Tibial nerve (tissue), 3 donors: ENCODE measurements at regions not wholly inside any gene's neighbourhood (a gene's known extent, or its start where the extent isn't known, plus 50 kb on each side); places are given as distances from the start of the nearest gene placed in this dataset.

ENCODE experiments used
- POLR2A ChIP-seq, 2 donors: fragments of 450-650 bp; IDR thresholded peaks; one replicate each; pipeline ENCODE4 v1.6.1; 2017; ENCODE audit warnings: antibody characterized with exemption in 2 of 2, mild to moderate bottlenecking in 2 of 2, moderate library complexity in 2 of 2
- TF ChIP-seq, protein P1 (sequence below), 5 experiments: fragments of 200-600 bp in 3 of 5; fragments of 450-650 bp in 2 of 5; sonication (generic) in 3 of 5; IDR thresholded peaks; one replicate each; pipeline ENCODE4 v1.5.1; 2016 to 2019; ENCODE audit warnings: antibody characterized with exemption in 5 of 5, mild to moderate bottlenecking in 3 of 5, moderate library complexity in 2 of 5

DNA sequence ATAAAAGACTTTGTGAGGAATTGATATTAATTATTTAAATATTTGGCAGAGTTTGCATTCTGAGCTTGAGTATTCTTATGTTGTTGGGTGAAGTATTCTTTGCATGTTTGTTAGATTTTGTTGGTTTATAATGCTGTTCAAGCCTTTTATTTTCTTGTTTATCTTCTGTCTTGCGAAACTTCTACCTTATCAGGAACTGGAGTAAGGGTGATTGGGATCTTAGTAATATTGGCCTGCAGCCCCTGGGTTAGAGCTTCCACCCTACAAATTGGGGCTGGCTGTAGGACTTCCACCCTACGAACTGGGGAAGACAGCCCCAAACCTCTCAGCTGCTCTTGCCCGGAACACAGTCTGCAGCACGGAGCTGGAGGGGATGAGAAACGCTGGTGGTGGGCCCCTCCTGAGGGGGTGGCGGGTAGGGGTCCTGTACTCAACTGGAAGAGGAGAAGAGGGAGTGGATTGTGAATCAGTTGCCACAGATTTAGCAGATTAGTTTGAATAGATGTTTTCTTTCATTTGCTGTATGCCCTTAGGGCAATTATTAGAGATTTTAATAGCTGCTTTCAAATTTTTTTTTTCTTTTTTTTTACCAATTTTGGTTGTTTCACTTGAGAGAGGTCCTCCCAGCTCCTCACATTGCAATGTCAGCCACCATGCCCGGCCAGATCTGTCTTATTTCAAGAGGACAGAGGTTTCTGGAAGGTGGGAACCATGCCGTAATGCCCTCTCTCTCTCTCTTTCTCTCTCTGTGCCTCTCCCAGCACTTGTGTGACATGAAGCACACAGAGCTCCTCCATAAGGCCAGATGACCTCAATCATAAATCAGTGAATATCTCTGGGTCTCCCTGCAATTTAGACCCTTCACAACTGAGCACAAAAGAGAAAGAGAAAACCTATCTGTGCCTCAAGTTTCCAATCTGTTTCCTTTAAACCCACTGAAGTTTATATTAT, 123.4 kb downstream of the DICER1 start:
- TF ChIP-seq, protein P1, sequence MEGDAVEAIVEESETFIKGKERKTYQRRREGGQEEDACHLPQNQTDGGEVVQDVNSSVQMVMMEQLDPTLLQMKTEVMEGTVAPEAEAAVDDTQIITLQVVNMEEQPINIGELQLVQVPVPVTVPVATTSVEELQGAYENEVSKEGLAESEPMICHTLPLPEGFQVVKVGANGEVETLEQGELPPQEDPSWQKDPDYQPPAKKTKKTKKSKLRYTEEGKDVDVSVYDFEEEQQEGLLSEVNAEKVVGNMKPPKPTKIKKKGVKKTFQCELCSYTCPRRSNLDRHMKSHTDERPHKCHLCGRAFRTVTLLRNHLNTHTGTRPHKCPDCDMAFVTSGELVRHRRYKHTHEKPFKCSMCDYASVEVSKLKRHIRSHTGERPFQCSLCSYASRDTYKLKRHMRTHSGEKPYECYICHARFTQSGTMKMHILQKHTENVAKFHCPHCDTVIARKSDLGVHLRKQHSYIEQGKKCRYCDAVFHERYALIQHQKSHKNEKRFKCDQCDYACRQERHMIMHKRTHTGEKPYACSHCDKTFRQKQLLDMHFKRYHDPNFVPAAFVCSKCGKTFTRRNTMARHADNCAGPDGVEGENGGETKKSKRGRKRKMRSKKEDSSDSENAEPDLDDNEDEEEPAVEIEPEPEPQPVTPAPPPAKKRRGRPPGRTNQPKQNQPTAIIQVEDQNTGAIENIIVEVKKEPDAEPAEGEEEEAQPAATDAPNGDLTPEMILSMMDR (IDR thresholded peaks at IDR 0.05): no peak
- TF ChIP-seq POLR2A (IDR thresholded peaks at IDR 0.05): no peak
